OCI-LY1 (cell line): ENCODE measurements at regions not wholly inside any gene's neighbourhood (a gene's known extent, or its start where the extent isn't known, plus 50 kb on each side); places are given as distances from the start of the nearest gene placed in this dataset.
A peak's percentile ranks its signal among the peaks of the same experiment; 100 is the strongest.

Experiments
- H2AFZ ChIP-seq: fragments of 200-600 bp; sonication (generic), shearing (Covaris generic); 2 replicates; pipeline ENCODE4 v1.6.0; 2014; ENCODE audit warnings: antibody characterized with exemption, mild to moderate bottlenecking, low read length
- H3F3A ChIP-seq: fragments of 200-600 bp; sonication (generic), shearing (Covaris generic); 2 replicates; pipeline ENCODE4 v1.6.0; 2014; ENCODE audit warnings: mild to moderate bottlenecking, antibody characterized with exemption, low read length, moderate library complexity; ENCODE audit not compliant: insufficient read depth
- H3K27ac ChIP-seq: fragments of 200-600 bp; sonication (generic); 2 replicates; pipeline ENCODE4 v1.5.1; 2014; ENCODE audit warnings: low read length, mixed run types, mild to moderate bottlenecking, low read depth; ENCODE audit not compliant: poor library complexity, severe bottlenecking
- H3K27me3 ChIP-seq: fragments of 200-600 bp; sonication (generic); 2 replicates; pipeline ENCODE4 v1.6.0; 2014; ENCODE audit warnings: antibody characterized with exemption, mild to moderate bottlenecking, low read length, moderate library complexity; ENCODE audit not compliant: insufficient read depth
- H3K36me3 ChIP-seq: fragments of 200-600 bp; sonication (generic); 2 replicates; pipeline ENCODE4 v1.6.1; 2014; ENCODE audit warnings: mild to moderate bottlenecking, antibody characterized with exemption, low read length, moderate library complexity, mixed read lengths; ENCODE audit not compliant: insufficient read depth
- H3K4me1 ChIP-seq: fragments of 200-600 bp; sonication (generic); 2 replicates; pipeline ENCODE4 v1.5.1; 2014; ENCODE audit warnings: mild to moderate bottlenecking, low read length, moderate library complexity; ENCODE audit not compliant: insufficient read depth, severe bottlenecking
- H3K4me2 ChIP-seq: fragments of 200-600 bp; sonication (generic), shearing (Covaris generic); 2 replicates; pipeline ENCODE4 v1.6.1; 2014; ENCODE audit warnings: low read length
- H3K4me3 ChIP-seq: fragments of 200-600 bp; sonication (generic); 2 replicates; pipeline ENCODE4 v1.5.1; 2014; ENCODE audit warnings: low read length, low read depth, mild to moderate bottlenecking, mixed read lengths; ENCODE audit not compliant: poor library complexity, severe bottlenecking
- H3K79me2 ChIP-seq: fragments of 200-600 bp; shearing (Covaris generic); 2 replicates; pipeline ENCODE4 v1.6.1; 2016; ENCODE audit warnings: mixed run types, low read length, mixed read lengths; ENCODE audit not compliant: insufficient read depth
- H3K9ac ChIP-seq: fragments of 200-600 bp; sonication (generic), shearing (Covaris generic); 2 replicates; pipeline ENCODE4 v1.6.1; 2014; ENCODE audit warnings: mild to moderate bottlenecking, low read length, mixed read lengths
- H3K9me2 ChIP-seq: fragments of 200-600 bp; sonication (generic), shearing (Covaris generic); 2 replicates; pipeline ENCODE4 v1.6.1; 2014; ENCODE audit warnings: low read depth, mild to moderate bottlenecking, low read length, mixed read lengths
- H3K9me3 ChIP-seq: fragments of 200-600 bp; shearing (Covaris generic); 2 replicates; pipeline ENCODE4 v1.6.1; 2014; ENCODE audit warnings: low read length, mixed read lengths
- H4K20me1 ChIP-seq: fragments of 200-600 bp; sonication (generic), shearing (Covaris generic); 2 replicates; pipeline ENCODE4 v1.6.0; 2016; ENCODE audit warnings: mild to moderate bottlenecking, low read length; ENCODE audit not compliant: insufficient read depth
- CTCF ChIP-seq: fragments of 200-600 bp; sonication (generic), shearing (Covaris generic); IDR thresholded peaks from 2 replicates; pipeline ENCODE4 v1.5.1; 2017; ENCODE audit warnings: mild to moderate bottlenecking, antibody characterized with exemption, low read length, moderate library complexity, mixed read lengths
- EZH2 ChIP-seq: fragments of 200-600 bp; sonication (generic), shearing (Covaris generic); IDR thresholded peaks from 2 replicates; pipeline ENCODE4 v1.8.0; 2017; ENCODE audit warnings: borderline replicate concordance, mixed run types, mild to moderate bottlenecking, antibody characterized with exemption, low read length, moderate library complexity, mixed read lengths

DNA sequence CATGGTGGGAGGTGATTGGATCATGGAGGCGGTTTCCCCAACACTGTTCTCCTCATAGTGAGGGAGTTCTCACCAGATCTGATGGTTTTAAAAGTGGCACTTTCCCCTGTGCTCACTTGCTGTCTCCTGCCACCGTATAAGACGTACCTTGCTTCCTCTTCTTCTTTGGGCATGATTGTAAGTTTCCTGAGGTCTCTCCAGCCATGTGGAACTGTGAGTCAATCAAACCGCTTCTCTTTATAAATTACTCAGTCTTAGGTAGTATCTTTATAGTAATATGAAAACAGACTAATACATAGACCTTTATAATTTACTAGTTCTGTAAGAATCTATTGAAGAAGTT, 82.5 kb upstream of the PITX2 start:
- Histone ChIP-seq H3K9me3 (0 out of 2 replicates have a peak, but pooled peaks cover 5% of the 10 kb centered on the region), H3K9ac (peak overlapping the region; percentile 34), H3K27ac (peak overlapping the region; percentile 92), H3K4me3 (peak overlapping the region; percentile 35), H2AFZ (peak overlapping the region; percentile 38; the same call in 1 of the 2 replicates), H3K9me2 (no peaks in the 10 kb centered on the region), H3K79me2 (no peaks in the 10 kb centered on the region), H3F3A (no peaks in the 10 kb centered on the region), H3K4me1 (peaks cover 58% of the 10 kb centered on the region), H3K36me3 (no peaks in the 10 kb centered on the region; the same call in 1 of the 2 replicates), H3K4me2 (peak overlapping the region; percentile 57), H3K27me3 (no peaks in the 10 kb centered on the region), H4K20me1 (no peaks in the 10 kb centered on the region)
- no peak for TF ChIP-seq CTCF
- TF ChIP-seq EZH2: no peak

GRCh38 chr4:110710070-110710469, 87.2 kb upstream of the PITX2 start:
- H3K4me2 ChIP-seq: no peak overlapping the region
- H3K27me3 ChIP-seq: no peaks in the 10 kb centered on the region
- peaks cover 42% of the 10 kb centered on the region for H3K4me1 ChIP-seq
- 0 out of 2 replicates have a peak, but pooled peaks cover 5% of the 10 kb centered on the region for H3K9me3 ChIP-seq
- no peak for TF ChIP-seq CTCF
- no peak for TF ChIP-seq EZH2
- no peaks in the 10 kb centered on the region for H3F3A ChIP-seq
- H4K20me1 ChIP-seq: no peaks in the 10 kb centered on the region
- H3K4me3 ChIP-seq: no peak overlapping the region
- H2AFZ ChIP-seq: no peak overlapping the region
- H3K9ac ChIP-seq: no peak overlapping the region
- no peaks in the 10 kb centered on the region for H3K79me2 ChIP-seq
- no peaks in the 10 kb centered on the region for H3K9me2 ChIP-seq
- no peak overlapping the region for H3K27ac ChIP-seq
- H3K36me3 ChIP-seq: no peaks in the 10 kb centered on the region; the same call in 1 of the 2 replicates

GRCh38 chr4:110712486-110712885, 89.6 kb upstream of the PITX2 start:
- no peaks in the 10 kb centered on the region for H3K27me3 ChIP-seq
- H4K20me1 ChIP-seq: no peaks in the 10 kb centered on the region
- no peak overlapping the region for H3K27ac ChIP-seq
- H3K4me2 ChIP-seq: no peak overlapping the region
- no peaks in the 10 kb centered on the region for H3K9me2 ChIP-seq
- TF ChIP-seq CTCF: no peak
- no peak for TF ChIP-seq EZH2
- no peak overlapping the region for H3K9ac ChIP-seq
- H3F3A ChIP-seq: no peaks in the 10 kb centered on the region
- H3K9me3 ChIP-seq: 0 out of 2 replicates have a peak, but pooled peaks cover 5% of the 10 kb centered on the region
- H3K4me1 ChIP-seq: peaks cover 21% of the 10 kb centered on the region
- H3K36me3 ChIP-seq: no peaks in the 10 kb centered on the region; the same call in 1 of the 2 replicates
- no peaks in the 10 kb centered on the region for H3K79me2 ChIP-seq
- H2AFZ ChIP-seq: no peak overlapping the region
- H3K4me3 ChIP-seq: no peak overlapping the region
